ENCODE measurements at regions not wholly inside any gene's neighbourhood (a gene's known extent, or its start where the extent isn't known, plus 50 kb on each side); places are given as distances from the start of the nearest gene placed in this dataset.

DNA sequence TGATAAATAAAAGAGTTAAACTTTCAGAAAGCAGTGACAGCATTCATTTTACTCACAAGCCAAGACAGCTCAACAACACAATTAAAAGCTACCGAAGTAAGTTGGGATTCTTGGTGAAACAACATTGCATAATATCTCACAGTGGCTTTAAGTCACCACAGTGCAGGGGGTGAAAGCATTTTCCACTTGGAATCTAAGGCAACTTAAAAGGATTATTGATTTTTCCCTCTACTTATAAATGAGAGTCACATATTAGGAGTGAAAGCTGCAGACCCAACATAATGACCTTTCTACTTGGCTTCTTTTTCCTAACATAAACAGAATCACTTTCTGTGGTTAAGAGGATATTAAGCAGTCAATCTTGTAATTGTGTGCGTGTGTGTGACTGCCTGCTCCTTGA, 536.6 kb upstream of the CXADR start:
- no CpG with 5 or more reads among the region's 2 CpGs for WGBS (ENCODE audit: extremely low coverage, insufficient coverage, insufficient read length)
- H2BK120ac ChIP-seq (ENCODE audit: insufficient read depth, low read length, poor library complexity) = no peak overlapping the region

DNA sequence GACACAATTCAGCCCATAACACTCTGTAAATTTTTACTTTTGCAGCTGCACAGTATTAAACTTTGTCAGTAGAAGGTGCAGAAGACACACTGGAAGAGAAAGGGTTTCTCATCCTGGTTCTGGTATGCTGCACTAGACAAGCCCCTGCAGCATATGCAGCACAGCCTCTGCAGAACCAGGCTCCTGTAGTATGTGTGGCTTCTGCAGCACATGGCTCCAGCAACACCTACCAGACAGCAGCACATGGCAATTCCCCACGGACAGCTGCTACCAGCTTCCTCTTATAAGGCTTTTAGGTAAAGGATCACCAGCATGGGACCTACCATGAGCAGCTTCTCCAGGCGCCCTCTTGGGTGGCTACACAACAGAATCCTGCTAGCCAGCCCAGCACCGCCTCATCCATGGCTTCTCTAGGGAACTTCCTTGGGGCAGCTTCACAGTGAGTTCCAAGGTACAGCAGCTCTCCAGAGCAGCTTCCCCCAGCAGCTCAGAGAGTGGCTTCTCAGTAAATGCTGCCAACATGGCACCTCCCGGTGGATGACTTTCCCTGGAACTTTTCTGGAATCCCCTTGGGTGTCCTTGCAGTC, 534.4 kb upstream of the CXADR start:
- H3K27me3 ChIP-seq (ENCODE audit: insufficient read depth, low read length) = no peaks in the 10 kb centered on the region
- no peaks in the 10 kb centered on the region for H3K36me3 ChIP-seq (ENCODE audit: control insufficient read depth in 1 of 2, insufficient read depth in 2 of 2, low read length in 2 of 2)
- no peak overlapping the region for H4K91ac ChIP-seq (ENCODE audit: low read depth, low read length)
- H3K79me2 ChIP-seq (ENCODE audit: control insufficient read depth, insufficient read depth, low read length, poor library complexity) = no peaks in the 10 kb centered on the region
- H4K12ac ChIP-seq (ENCODE audit: low read depth, low read length) = no peak overlapping the region
- no peak overlapping the region for H2BK120ac ChIP-seq (ENCODE audit: insufficient read depth, low read length, poor library complexity)
- no peak for DNase-seq
- H3K4me2 ChIP-seq (ENCODE audit: low read length) = no peak overlapping the region
- H2BK12ac ChIP-seq (ENCODE audit: low read length) = no peak overlapping the region
- no peak overlapping the region for H3K18ac ChIP-seq (ENCODE audit: low read length)
- H3K27ac ChIP-seq (ENCODE audit: low read depth, low read length) = no peak overlapping the region
- no peak overlapping the region for H3K4ac ChIP-seq (ENCODE audit: low read depth, low read length)
- no peak overlapping the region for H3K4me3 ChIP-seq (ENCODE audit: low read depth, low read length)
- H3K79me1 ChIP-seq (ENCODE audit: low read length) = no peaks in the 10 kb centered on the region
- no peak overlapping the region for H4K8ac ChIP-seq (ENCODE audit: low read depth, low read length)
- H2AK5ac ChIP-seq (ENCODE audit: low read length) = no peak overlapping the region
- H2AFZ ChIP-seq (ENCODE audit: insufficient read depth, low read length, poor library complexity) = no peak overlapping the region
- H3K14ac ChIP-seq (ENCODE audit: low read length) = no peak overlapping the region
- no peak overlapping the region for H2BK5ac ChIP-seq (ENCODE audit: low read depth, low read length, poor library complexity)
- H3K23ac ChIP-seq (ENCODE audit: low read length) = no peak overlapping the region
- H3K9me3 ChIP-seq (ENCODE audit: insufficient read depth, low read depth, low read length) = no peaks in the 10 kb centered on the region
- WGBS (ENCODE audit: extremely low coverage, insufficient coverage, insufficient read length) = no CpG with 5 or more reads among the region's 4 CpGs
- H3K9ac ChIP-seq (ENCODE audit: low read length) = no peak overlapping the region
- no peaks in the 10 kb centered on the region for H3K4me1 ChIP-seq (ENCODE audit: control insufficient read depth in 1 of 2, insufficient read depth in 2 of 2, low read length in 2 of 2)

More for the DNA sequence above, 536.6 kb upstream of the CXADR start:
- Histone ChIP-seq H3K9ac (ENCODE audit: low read length) (no peak overlapping the region), H2BK12ac (ENCODE audit: low read length) (no peak overlapping the region), H3K4me2 (ENCODE audit: low read length) (no peak overlapping the region), H3K79me1 (ENCODE audit: low read length) (no peaks in the 10 kb centered on the region), H3K18ac (ENCODE audit: low read length) (no peak overlapping the region), H3K79me2 (ENCODE audit: control insufficient read depth, insufficient read depth, low read length, poor library complexity) (no peaks in the 10 kb centered on the region), H3K4me1 (ENCODE audit: control insufficient read depth in 1 of 2, insufficient read depth in 2 of 2, low read length in 2 of 2) (no peaks in the 10 kb centered on the region), H2AK5ac (ENCODE audit: low read length) (no peak overlapping the region), H3K14ac (ENCODE audit: low read length) (no peak overlapping the region), H3K27me3 (ENCODE audit: insufficient read depth, low read length) (no peaks in the 10 kb centered on the region), H4K8ac (ENCODE audit: low read depth, low read length) (no peak overlapping the region), H2AFZ (ENCODE audit: insufficient read depth, low read length, poor library complexity) (no peak overlapping the region), H3K36me3 (ENCODE audit: control insufficient read depth in 1 of 2, insufficient read depth in 2 of 2, low read length in 2 of 2) (no peaks in the 10 kb centered on the region), H4K91ac (ENCODE audit: low read depth, low read length) (no peak overlapping the region), H3K9me3 (ENCODE audit: insufficient read depth, low read depth, low read length) (no peaks in the 10 kb centered on the region), H3K4me3 (ENCODE audit: low read depth, low read length) (no peak overlapping the region), H3K23ac (ENCODE audit: low read length) (no peak overlapping the region), H4K12ac (ENCODE audit: low read depth, low read length) (no peak overlapping the region), H2BK5ac (ENCODE audit: low read depth, low read length, poor library complexity) (no peak overlapping the region), H3K27ac (ENCODE audit: low read depth, low read length) (no peak overlapping the region), H3K4ac (ENCODE audit: low read depth, low read length) (no peak overlapping the region)
- DNase-seq = no peak

DNA sequence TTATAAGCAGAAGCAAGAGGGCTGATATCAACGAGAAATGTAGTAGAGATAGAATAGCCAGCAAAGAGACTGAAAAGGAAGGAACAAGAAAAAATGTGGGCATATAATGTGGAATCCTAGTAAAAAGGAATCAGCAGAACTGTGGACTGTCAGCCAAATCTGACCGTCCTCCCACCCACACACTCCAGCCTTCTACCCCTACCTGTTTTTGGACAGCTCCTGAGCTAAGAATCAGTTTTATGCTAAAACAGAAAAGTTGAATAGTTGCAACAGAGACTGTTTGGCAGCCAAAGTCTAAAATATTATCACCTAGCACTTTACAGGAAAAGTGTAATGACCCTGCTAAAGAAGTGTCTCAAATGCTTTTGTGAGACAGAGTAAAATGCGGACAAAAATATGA, 533.3 kb upstream of the CXADR start:
- H2BK5ac ChIP-seq (ENCODE audit: low read depth, low read length, poor library complexity) = no peak overlapping the region

DNA sequence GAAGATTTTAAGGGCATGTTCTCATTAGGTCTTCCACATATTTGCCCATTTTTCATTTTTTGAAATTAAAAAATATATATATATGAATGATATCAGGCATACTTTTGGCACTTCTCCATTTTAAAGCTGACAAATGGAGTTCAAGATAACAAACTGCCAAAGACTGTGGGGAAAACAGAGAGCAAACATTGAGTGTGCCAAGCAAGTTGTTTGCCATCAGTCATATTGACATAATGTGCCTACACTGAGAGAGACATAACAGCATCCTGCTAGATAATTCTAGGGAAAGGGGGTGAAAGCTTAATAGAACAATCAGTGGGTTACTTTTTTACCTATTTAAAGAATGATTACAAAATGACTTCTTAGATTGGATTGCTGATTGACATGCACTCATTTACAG, 529.4 kb upstream of the CXADR start:
- Histone ChIP-seq H3K79me1 (ENCODE audit: low read length) (no peaks in the 10 kb centered on the region), H2BK120ac (ENCODE audit: insufficient read depth, low read length, poor library complexity) (no peak overlapping the region), H4K91ac (ENCODE audit: low read depth, low read length) (no peak overlapping the region), H3K9me3 (ENCODE audit: insufficient read depth, low read depth, low read length) (no peaks in the 10 kb centered on the region), H3K4me3 (ENCODE audit: low read depth, low read length) (no peak overlapping the region), H4K8ac (ENCODE audit: low read depth, low read length) (no peak overlapping the region), H3K79me2 (ENCODE audit: control insufficient read depth, insufficient read depth, low read length, poor library complexity) (no peaks in the 10 kb centered on the region), H2BK5ac (ENCODE audit: low read depth, low read length, poor library complexity) (no peak overlapping the region), H3K23ac (ENCODE audit: low read length) (no peak overlapping the region), H3K9ac (ENCODE audit: low read length) (no peak overlapping the region), H4K12ac (ENCODE audit: low read depth, low read length) (no peak overlapping the region), H3K36me3 (ENCODE audit: control insufficient read depth in 1 of 2, insufficient read depth in 2 of 2, low read length in 2 of 2) (no peaks in the 10 kb centered on the region), H2BK12ac (ENCODE audit: low read length) (no peak overlapping the region), H3K4ac (ENCODE audit: low read depth, low read length) (no peak overlapping the region), H3K27ac (ENCODE audit: low read depth, low read length) (no peak overlapping the region), H3K14ac (ENCODE audit: low read length) (no peak overlapping the region), H3K4me2 (ENCODE audit: low read length) (no peak overlapping the region), H3K27me3 (ENCODE audit: insufficient read depth, low read length) (no peaks in the 10 kb centered on the region), H2AFZ (ENCODE audit: insufficient read depth, low read length, poor library complexity) (no peak overlapping the region), H2AK5ac (ENCODE audit: low read length) (no peak overlapping the region), H3K4me1 (ENCODE audit: control insufficient read depth in 1 of 2, insufficient read depth in 2 of 2, low read length in 2 of 2) (no peaks in the 10 kb centered on the region), H3K18ac (ENCODE audit: low read length) (no peak overlapping the region)
- no peak for DNase-seq

More for the DNA sequence above, 533.3 kb upstream of the CXADR start:
- Histone ChIP-seq H2BK12ac (ENCODE audit: low read length) (no peak overlapping the region), H3K4me2 (ENCODE audit: low read length) (no peak overlapping the region), H3K79me1 (ENCODE audit: low read length) (no peaks in the 10 kb centered on the region), H3K36me3 (ENCODE audit: control insufficient read depth in 1 of 2, insufficient read depth in 2 of 2, low read length in 2 of 2) (no peaks in the 10 kb centered on the region), H3K9ac (ENCODE audit: low read length) (no peak overlapping the region), H4K8ac (ENCODE audit: low read depth, low read length) (no peak overlapping the region), H3K4me3 (ENCODE audit: low read depth, low read length) (no peak overlapping the region), H3K4ac (ENCODE audit: low read depth, low read length) (no peak overlapping the region), H3K27me3 (ENCODE audit: insufficient read depth, low read length) (no peaks in the 10 kb centered on the region), H3K4me1 (ENCODE audit: control insufficient read depth in 1 of 2, insufficient read depth in 2 of 2, low read length in 2 of 2) (no peaks in the 10 kb centered on the region), H2BK120ac (ENCODE audit: insufficient read depth, low read length, poor library complexity) (no peak overlapping the region), H3K18ac (ENCODE audit: low read length) (no peak overlapping the region), H4K12ac (ENCODE audit: low read depth, low read length) (no peak overlapping the region), H3K9me3 (ENCODE audit: insufficient read depth, low read depth, low read length) (no peaks in the 10 kb centered on the region), H3K79me2 (ENCODE audit: control insufficient read depth, insufficient read depth, low read length, poor library complexity) (no peaks in the 10 kb centered on the region), H3K14ac (ENCODE audit: low read length) (no peak overlapping the region), H4K91ac (ENCODE audit: low read depth, low read length) (no peak overlapping the region), H2AFZ (ENCODE audit: insufficient read depth, low read length, poor library complexity) (no peak overlapping the region), H3K23ac (ENCODE audit: low read length) (no peak overlapping the region), H3K27ac (ENCODE audit: low read depth, low read length) (no peak overlapping the region), H2AK5ac (ENCODE audit: low read length) (no peak overlapping the region)
- no peak for DNase-seq
- WGBS (ENCODE audit: extremely low coverage, insufficient coverage, insufficient read length) = no CpG with 5 or more reads among the region's 3 CpGs
